OCI-LY3 (cell line): ENCODE measurements at regions not wholly inside any gene's neighbourhood (a gene's known extent, or its start where the extent isn't known, plus 50 kb on each side); places are given as distances from the start of the nearest gene placed in this dataset.

Experiments
- CTCF ChIP-seq: fragments of 200-600, 300-600 bp; sonication (generic); IDR thresholded peaks from 2 replicates; pipeline ENCODE4 v1.5.1; 2014; ENCODE audit warnings: antibody characterized with exemption, low read length, low read depth
- EZH2phosphoT487 ChIP-seq: fragments of 200-600 bp; shearing (Covaris generic); IDR thresholded peaks from 2 replicates; pipeline ENCODE4 v1.6.1; 2018; ENCODE audit warnings: antibody characterized with exemption, mixed run types, low read depth

- TF ChIP-seq CTCF (no peak), EZH2phosphoT487 (no peak)
These were observed 108.3 kb upstream of the AKR1E2 start for GRCh38 chr10:4717670-4718069.
